Muscle of leg (tissue), 3 donors: ENCODE measurements at regions not wholly inside any gene's neighbourhood (a gene's known extent, or its start where the extent isn't known, plus 50 kb on each side); places are given as distances from the start of the nearest gene placed in this dataset.

Experiments used
- DNase-seq: peaks from one replicate; pipeline ENCODE4 v3.0.0; 2013
- H3K27ac ChIP-seq: one replicate; pipeline ENCODE4 v1.5.1; 2013; ENCODE audit warnings: mild to moderate bottlenecking, low read length, control low read depth
- H3K27me3 ChIP-seq: one replicate; pipeline ENCODE4 v1.6.1; 2013; ENCODE audit warnings: low read length; ENCODE audit not compliant: control insufficient read depth, insufficient read depth
- H3K36me3 ChIP-seq: one replicate; pipeline ENCODE4 v1.6.1; 2013; ENCODE audit warnings: low read length; ENCODE audit not compliant: control insufficient read depth, insufficient read depth
- H3K4me1 ChIP-seq: one replicate; pipeline ENCODE4 v1.6.1; 2013; ENCODE audit warnings: low read length; ENCODE audit not compliant: control insufficient read depth, insufficient read depth
- H3K4me3 ChIP-seq: one replicate; pipeline ENCODE4 v1.5.1; 2013; ENCODE audit warnings: low read length, control low read depth
- H3K9me3 ChIP-seq: replicated peaks from 2 replicates; pipeline ENCODE4 v1.6.1; 2013; ENCODE audit warnings: low read depth, low read length; ENCODE audit not compliant: control insufficient read depth
- WGBS: methylation state at CpG from one replicate; pipeline ENCODE4 v1.1.5; 2013; ENCODE audit warnings: missing lambda C conversion rate; ENCODE audit not compliant: insufficient coverage; 5-methylcytosine and 5-hydroxymethylcytosine counted together

GRCh38 chr1:48055876-48056764 lies 58.9 kb upstream of the TRABD2B start:
- no peak for DNase-seq
- WGBS = 55% methylated on average over 2 of the region's 9 CpGs
- no peaks in the 10 kb centered on the region for H3K36me3 ChIP-seq
- H3K4me1 ChIP-seq = peaks cover 14% of the 10 kb centered on the region
- peaks cover 7% of the 10 kb centered on the region for H3K27me3 ChIP-seq
- no peak overlapping the region for H3K27ac ChIP-seq
- H3K4me3 ChIP-seq = no peak overlapping the region
- no peaks in the 10 kb centered on the region for H3K9me3 ChIP-seq

DNA sequence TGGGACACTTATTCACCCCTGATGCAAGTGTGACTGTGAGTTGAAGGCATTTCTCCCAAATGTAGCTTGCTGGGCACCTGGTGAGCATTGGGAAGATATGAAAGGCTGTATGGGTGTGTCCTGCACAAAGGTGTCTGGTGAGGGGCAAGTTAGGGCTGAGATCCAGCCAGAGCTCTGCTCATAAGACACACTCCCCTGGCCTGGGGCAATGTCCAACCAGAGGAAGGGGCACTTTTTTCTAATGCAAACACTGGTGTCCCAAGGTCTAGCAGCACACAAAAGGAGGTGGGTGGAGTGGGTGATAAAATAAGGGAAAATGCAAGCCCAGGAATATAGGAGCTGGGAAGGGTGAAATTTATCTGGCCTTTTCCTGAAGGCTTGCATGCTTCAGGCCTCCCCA lies 57.0 kb upstream of the TRABD2B start:
- Histone ChIP-seq H3K4me1 (peaks cover 14% of the 10 kb centered on the region), H3K9me3 (no peaks in the 10 kb centered on the region), H3K27ac (no peak overlapping the region), H3K27me3 (peaks cover 7% of the 10 kb centered on the region), H3K36me3 (no peaks in the 10 kb centered on the region), H3K4me3 (no peak overlapping the region)
- no peak for DNase-seq

GRCh38 chr1:48052923-48053291 lies 55.7 kb upstream of the TRABD2B start:
- Histone ChIP-seq H3K27ac (no peak overlapping the region), H3K4me3 (no peak overlapping the region), H3K4me1 (peaks cover 20% of the 10 kb centered on the region), H3K9me3 (no peaks in the 10 kb centered on the region), H3K36me3 (no peaks in the 10 kb centered on the region), H3K27me3 (peaks cover 7% of the 10 kb centered on the region)
- DNase-seq = no peak
- WGBS = no CpG with 5 or more reads among the region's 1 CpG

GRCh38 chr1:48051466-48052126 lies 54.4 kb upstream of the TRABD2B start:
- H3K27ac ChIP-seq = no peak overlapping the region
- peaks cover 7% of the 10 kb centered on the region for H3K27me3 ChIP-seq
- no peaks in the 10 kb centered on the region for H3K36me3 ChIP-seq
- peak; percentile 42 for DNase-seq
- no peaks in the 10 kb centered on the region for H3K9me3 ChIP-seq
- no peak overlapping the region for H3K4me3 ChIP-seq
- H3K4me1 ChIP-seq = peaks cover 23% of the 10 kb centered on the region
- WGBS = 20% methylated on average over 1 of the region's 5 CpGs

DNA sequence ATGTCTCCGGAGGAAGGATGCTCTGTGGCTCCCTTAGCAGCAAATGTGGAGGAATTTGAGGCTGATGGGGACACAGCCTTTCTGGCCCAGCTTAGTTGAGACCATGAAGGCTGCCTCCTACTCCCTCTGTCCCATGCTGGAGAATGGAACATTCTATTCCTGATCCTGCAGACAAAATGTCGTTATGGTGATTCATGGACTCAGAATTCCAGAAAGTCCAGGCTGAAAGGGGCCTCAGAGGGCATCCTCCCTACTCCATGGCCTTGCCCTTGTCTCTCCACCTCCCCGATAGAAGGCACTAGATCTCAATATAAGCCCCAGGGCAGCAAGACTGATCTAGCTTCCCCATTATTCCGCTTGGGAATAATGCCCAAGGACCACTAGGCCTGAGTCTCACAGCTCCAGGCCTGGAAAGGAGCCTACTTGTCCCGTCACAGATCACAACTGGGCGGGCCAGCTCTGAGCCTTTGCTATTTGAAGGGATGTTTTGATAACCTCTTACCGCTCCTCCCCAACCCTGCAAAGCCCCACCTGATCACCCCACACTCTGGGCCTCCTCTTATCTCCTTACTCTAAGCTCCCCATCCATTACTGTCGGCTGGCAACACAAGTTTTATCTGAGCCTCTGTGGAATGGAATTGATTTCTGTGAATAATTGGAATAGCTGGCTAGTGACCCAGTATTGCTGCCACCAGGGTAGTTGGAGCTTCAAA lies 52.8 kb upstream of the TRABD2B start:
- H3K27ac ChIP-seq = no peak overlapping the region
- peaks cover under 1% of the 10 kb centered on the region for H3K27me3 ChIP-seq
- no peak overlapping the region for H3K4me3 ChIP-seq
- DNase-seq = no peak
- peaks cover 23% of the 10 kb centered on the region for H3K4me1 ChIP-seq
- 88% methylated on average over 1 of the region's 8 CpGs for WGBS
- no peaks in the 10 kb centered on the region for H3K9me3 ChIP-seq
- no peaks in the 10 kb centered on the region for H3K36me3 ChIP-seq

DNA sequence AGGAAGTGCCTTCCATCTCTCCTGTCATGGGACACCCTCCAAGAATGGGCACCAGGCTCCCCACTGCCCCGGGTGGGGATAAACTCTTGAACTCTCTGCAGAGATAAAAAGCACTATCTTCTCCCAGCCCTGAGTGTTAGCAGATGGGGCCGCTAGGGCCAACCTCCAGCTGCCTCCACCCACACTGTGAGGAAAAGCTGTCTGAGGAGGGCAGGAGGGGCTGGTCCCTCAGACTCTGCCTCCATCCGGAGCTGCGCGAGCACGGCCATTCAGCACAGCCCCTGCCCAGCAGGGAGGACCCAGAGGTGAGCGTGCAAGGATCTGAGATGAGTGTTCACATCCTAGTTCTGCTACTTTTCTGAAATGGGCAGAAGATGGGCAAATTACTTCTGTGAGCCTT lies 51.8 kb upstream of the TRABD2B start:
- 30% methylated on average over 5 of the region's 7 CpGs for WGBS
- peak; percentile 25 for DNase-seq
- Histone ChIP-seq H3K4me1 (peaks cover 24% of the 10 kb centered on the region), H3K36me3 (no peaks in the 10 kb centered on the region), H3K9me3 (no peaks in the 10 kb centered on the region), H3K4me3 (no peak overlapping the region), H3K27me3 (no peaks in the 10 kb centered on the region), H3K27ac (no peak overlapping the region)

GRCh38 chr1:48048064-48048463 lies 50.9 kb upstream of the TRABD2B start:
- Histone ChIP-seq H3K4me1 (peaks cover 25% of the 10 kb centered on the region), H3K4me3 (no peak overlapping the region), H3K27me3 (peaks cover under 1% of the 10 kb centered on the region), H3K36me3 (no peaks in the 10 kb centered on the region), H3K27ac (no peak overlapping the region), H3K9me3 (no peaks in the 10 kb centered on the region)
- peak; percentile 55 for DNase-seq
- WGBS = 83% methylated on average over 1 of the region's 4 CpGs

- no peaks in the 10 kb centered on the region for H3K9me3 ChIP-seq
- H3K27ac ChIP-seq = no peak overlapping the region
- H3K36me3 ChIP-seq = no peaks in the 10 kb centered on the region
- H3K27me3 ChIP-seq = peaks cover 3% of the 10 kb centered on the region
- DNase-seq = no peak
- peaks cover 19% of the 10 kb centered on the region for H3K4me1 ChIP-seq
- H3K4me3 ChIP-seq = no peak overlapping the region
- WGBS = 59% methylated on average over 2 of the region's 4 CpGs
Observed at GRCh38 chr1:48047116-48047515, 49.9 kb upstream of the TRABD2B start.
